ENCODE measurements at regions not wholly inside any gene's neighbourhood (a gene's known extent, or its start where the extent isn't known, plus 50 kb on each side); places are given as distances from the start of the nearest gene placed in this dataset.

DNA sequence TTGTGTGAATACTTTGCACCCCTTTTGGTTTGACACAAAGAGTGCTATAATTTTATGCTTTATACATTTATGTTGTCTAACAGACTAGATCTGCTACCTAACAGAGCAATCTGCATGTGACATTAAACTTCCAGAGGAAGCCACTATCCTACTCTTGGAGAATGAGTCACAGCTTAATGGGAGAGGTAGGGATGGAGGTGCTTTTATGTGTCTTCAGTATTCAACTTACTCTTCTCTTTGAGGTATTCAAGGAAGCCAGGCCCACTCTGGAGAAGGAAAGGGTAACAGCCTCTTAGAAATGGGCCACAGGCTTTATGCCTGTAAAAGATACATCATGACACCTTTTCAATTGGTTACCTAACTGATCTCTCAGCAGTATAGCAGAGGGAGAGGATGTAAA, 85.8 kb upstream of the NEUROD1 start:
- Histone ChIP-seq H3K4me1 (no peaks in the 10 kb centered on the region), H3K4me3 (no peak overlapping the region), H3K27ac (no peak overlapping the region), H3K27me3 (no peaks in the 10 kb centered on the region), H3K36me3 (no peaks in the 10 kb centered on the region), H3K9me3 (no peaks in the 10 kb centered on the region)
- TF ChIP-seq, protein P1, sequence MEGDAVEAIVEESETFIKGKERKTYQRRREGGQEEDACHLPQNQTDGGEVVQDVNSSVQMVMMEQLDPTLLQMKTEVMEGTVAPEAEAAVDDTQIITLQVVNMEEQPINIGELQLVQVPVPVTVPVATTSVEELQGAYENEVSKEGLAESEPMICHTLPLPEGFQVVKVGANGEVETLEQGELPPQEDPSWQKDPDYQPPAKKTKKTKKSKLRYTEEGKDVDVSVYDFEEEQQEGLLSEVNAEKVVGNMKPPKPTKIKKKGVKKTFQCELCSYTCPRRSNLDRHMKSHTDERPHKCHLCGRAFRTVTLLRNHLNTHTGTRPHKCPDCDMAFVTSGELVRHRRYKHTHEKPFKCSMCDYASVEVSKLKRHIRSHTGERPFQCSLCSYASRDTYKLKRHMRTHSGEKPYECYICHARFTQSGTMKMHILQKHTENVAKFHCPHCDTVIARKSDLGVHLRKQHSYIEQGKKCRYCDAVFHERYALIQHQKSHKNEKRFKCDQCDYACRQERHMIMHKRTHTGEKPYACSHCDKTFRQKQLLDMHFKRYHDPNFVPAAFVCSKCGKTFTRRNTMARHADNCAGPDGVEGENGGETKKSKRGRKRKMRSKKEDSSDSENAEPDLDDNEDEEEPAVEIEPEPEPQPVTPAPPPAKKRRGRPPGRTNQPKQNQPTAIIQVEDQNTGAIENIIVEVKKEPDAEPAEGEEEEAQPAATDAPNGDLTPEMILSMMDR (IDR thresholded peaks at IDR 0.05): no peak
- TF ChIP-seq EP300 (IDR thresholded peaks at IDR 0.05): no peak
- TF ChIP-seq POLR2AphosphoS5 (IDR thresholded peaks at IDR 0.05): no peak
- no peak for TF ChIP-seq POLR2A (IDR thresholded peaks at IDR 0.05)
- no peak for DNase-seq
- no peak for ATAC-seq (ENCODE audit: low FRiP score in 2 of 2)

DNA sequence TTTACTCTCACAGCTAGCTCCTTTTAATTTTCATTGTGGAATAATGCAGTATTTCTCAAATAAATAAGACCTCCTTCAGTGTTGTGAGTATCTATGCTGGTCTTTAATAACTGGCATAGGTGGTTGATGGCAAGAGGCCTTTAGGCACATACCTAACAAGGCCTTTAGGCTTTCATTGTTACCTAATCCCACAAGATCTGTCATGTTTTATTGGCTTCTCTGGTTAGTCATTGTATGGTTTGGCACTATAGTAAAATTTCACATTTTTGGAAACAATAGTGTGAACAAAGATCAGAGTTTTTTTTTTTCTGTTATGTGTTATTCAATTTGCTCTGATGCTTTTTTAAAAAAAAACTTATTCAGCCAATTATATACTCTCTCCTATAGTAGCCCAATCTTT, 89.8 kb upstream of the NEUROD1 start:
- no peak overlapping the region for H3K27ac ChIP-seq
- ATAC-seq (ENCODE audit: low FRiP score in 2 of 2): no peak

DNA sequence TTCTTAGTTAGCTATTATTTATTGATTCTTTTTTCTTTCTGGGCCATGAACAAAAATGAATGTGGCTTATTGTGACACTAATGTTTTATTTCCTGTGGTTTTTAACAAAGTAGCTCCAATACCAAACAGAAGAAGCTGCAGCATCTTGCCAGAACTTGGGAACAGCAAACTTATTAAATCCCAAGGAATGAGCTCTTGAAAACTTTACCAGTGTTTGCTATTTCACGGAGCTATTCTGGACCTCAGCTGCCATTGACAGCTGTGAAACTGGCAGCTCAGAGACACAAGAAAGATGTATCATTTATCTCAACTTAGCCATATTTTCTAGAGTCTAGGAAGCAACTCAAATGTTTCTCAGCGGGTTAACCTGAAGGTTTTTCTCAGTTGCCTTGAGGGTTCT, 91.0 kb upstream of the NEUROD1 start:
- WGBS, 2 donors: 79 to 80% methylated on average over 2 of the region's 2 CpGs
- no peak for DNase-seq

More for the DNA sequence above, 89.8 kb upstream of the NEUROD1 start:
- Histone ChIP-seq H3K9me3 (no peaks in the 10 kb centered on the region), H3K4me1 (no peaks in the 10 kb centered on the region), H3K27me3 (no peaks in the 10 kb centered on the region), H3K4me3 (no peak overlapping the region), H3K36me3 (no peaks in the 10 kb centered on the region)
- TF ChIP-seq, protein P1 (IDR thresholded peaks at IDR 0.05): no peak
- TF ChIP-seq EP300 (IDR thresholded peaks at IDR 0.05) (no peak), POLR2A (IDR thresholded peaks at IDR 0.05) (no peak)
- DNase-seq: no peak

DNA sequence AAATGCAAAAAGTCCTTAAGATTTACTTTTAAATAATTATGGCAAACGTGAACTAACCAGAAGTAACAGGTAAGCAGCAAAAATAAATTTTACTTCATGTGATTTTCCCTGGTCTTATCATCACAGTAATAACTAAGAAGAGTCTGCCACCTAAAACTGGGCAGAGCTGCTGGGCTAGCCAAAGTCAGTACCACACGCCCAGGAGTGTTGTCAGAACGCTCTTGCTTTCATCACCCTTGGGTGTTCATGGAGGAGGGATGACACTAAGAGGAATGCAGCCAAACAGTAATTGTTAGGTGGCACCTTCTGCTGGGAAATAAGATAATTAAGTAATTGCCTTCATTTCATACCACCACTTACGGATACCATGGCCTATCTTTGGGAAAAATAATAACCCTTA, 92.0 kb upstream of the NEUROD1 start:
- no peaks in the 10 kb centered on the region for H3K27me3 ChIP-seq
- H3K9me3 ChIP-seq: no peaks in the 10 kb centered on the region
- ATAC-seq (ENCODE audit: low FRiP score in 2 of 2) (no peak), DNase-seq (no peak)
- H3K36me3 ChIP-seq: no peaks in the 10 kb centered on the region
- no peak overlapping the region for H3K27ac ChIP-seq
- H3K4me3 ChIP-seq: no peak overlapping the region
- 89 to 92% methylated on average over 4 of the region's 4 CpGs for WGBS, 2 donors
- TF ChIP-seq, protein P1 (IDR thresholded peaks at IDR 0.05): no peak
- no peak for TF ChIP-seq POLR2A (IDR thresholded peaks at IDR 0.05)
- no peak for TF ChIP-seq POLR2AphosphoS5 (IDR thresholded peaks at IDR 0.05)
- no peak for TF ChIP-seq EP300 (IDR thresholded peaks at IDR 0.05)
- H3K4me1 ChIP-seq: no peaks in the 10 kb centered on the region

More for the DNA sequence above, 91.0 kb upstream of the NEUROD1 start:
- no peak for ATAC-seq (ENCODE audit: low FRiP score in 2 of 2)
- no peaks in the 10 kb centered on the region for H3K36me3 ChIP-seq
- TF ChIP-seq POLR2AphosphoS5 (IDR thresholded peaks at IDR 0.05) (no peak), POLR2A (IDR thresholded peaks at IDR 0.05) (no peak), EP300 (IDR thresholded peaks at IDR 0.05) (no peak)
- TF ChIP-seq, protein P1 (IDR thresholded peaks at IDR 0.05): no peak
- H3K4me3 ChIP-seq: no peak overlapping the region
- no peaks in the 10 kb centered on the region for H3K4me1 ChIP-seq
- H3K9me3 ChIP-seq: no peaks in the 10 kb centered on the region
- H3K27me3 ChIP-seq: no peaks in the 10 kb centered on the region
- H3K27ac ChIP-seq: no peak overlapping the region

DNA sequence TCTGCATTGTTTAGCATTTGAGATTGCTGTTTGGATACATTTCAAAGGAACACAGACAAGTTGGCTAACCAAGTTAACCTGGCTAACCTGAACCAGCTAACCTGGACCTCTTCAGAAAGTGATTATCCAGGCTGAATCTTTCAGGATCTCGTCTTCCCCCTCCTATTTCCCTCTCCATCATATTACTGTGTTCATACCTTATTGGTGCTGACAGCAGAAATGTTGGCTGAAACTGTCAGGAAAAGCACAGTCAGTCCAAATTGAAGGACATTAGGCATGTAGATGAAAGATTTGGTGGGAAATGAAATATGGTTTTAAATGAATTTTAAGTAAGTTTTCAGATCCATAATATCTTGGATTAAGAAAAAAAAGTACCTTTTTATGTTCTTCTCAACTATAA, 92.5 kb upstream of the NEUROD1 start:
- 70 to 87% methylated on average over 1 of the region's 1 CpG for WGBS, 2 donors
- no peaks in the 10 kb centered on the region for H3K4me1 ChIP-seq
- DNase-seq (no peak), ATAC-seq (ENCODE audit: low FRiP score in 2 of 2) (no peak)
- H3K9me3 ChIP-seq: no peaks in the 10 kb centered on the region
- no peak overlapping the region for H3K4me3 ChIP-seq
- no peak overlapping the region for H3K27ac ChIP-seq
- H3K36me3 ChIP-seq: no peaks in the 10 kb centered on the region
- H3K27me3 ChIP-seq: no peaks in the 10 kb centered on the region
- no peak for TF ChIP-seq POLR2AphosphoS5 (IDR thresholded peaks at IDR 0.05)
- TF ChIP-seq, protein P1 (IDR thresholded peaks at IDR 0.05): no peak
- TF ChIP-seq POLR2A (IDR thresholded peaks at IDR 0.05): no peak
- TF ChIP-seq EP300 (IDR thresholded peaks at IDR 0.05): no peak

Measured in upper lobe of left lung (tissue), 6 donors.